ENCODE measurements at regions not wholly inside any gene's neighbourhood (a gene's known extent, or its start where the extent isn't known, plus 50 kb on each side); places are given as distances from the start of the nearest gene placed in this dataset.

DNA sequence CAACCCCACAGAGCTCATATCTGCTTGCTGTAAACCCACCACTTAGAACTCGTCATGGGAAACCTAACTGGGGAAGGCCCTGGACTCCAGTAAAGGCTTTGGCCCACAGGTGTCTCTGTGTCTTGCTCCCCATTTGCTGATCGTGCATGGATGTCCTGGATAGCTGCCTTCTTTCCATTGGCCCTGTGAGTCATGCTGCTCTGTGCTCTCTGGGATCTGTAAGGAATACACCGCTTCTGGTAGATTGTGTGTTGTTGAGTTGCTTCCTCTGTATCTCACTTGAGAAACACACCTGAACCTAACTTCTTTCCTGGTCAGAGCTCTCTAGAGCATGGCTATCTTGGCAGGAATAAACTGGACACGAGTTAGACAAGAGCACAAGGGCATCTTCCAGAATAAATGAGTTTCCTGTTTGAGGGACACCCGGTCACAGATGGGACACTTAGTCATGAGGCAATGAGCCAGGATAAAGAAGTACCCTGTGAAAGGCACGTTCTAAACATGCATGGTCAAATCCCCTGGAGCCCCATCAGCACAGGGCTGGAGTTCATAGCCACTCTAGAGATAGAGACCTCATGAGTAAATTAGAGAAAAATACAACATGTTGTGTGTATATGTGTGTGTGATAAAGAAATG is 99.6 kb upstream of the TMEM170B start:
- TF ChIP-seq, protein P1, sequence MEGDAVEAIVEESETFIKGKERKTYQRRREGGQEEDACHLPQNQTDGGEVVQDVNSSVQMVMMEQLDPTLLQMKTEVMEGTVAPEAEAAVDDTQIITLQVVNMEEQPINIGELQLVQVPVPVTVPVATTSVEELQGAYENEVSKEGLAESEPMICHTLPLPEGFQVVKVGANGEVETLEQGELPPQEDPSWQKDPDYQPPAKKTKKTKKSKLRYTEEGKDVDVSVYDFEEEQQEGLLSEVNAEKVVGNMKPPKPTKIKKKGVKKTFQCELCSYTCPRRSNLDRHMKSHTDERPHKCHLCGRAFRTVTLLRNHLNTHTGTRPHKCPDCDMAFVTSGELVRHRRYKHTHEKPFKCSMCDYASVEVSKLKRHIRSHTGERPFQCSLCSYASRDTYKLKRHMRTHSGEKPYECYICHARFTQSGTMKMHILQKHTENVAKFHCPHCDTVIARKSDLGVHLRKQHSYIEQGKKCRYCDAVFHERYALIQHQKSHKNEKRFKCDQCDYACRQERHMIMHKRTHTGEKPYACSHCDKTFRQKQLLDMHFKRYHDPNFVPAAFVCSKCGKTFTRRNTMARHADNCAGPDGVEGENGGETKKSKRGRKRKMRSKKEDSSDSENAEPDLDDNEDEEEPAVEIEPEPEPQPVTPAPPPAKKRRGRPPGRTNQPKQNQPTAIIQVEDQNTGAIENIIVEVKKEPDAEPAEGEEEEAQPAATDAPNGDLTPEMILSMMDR (IDR thresholded peaks at IDR 0.05; ENCODE audit: control extremely low read depth, extremely low read depth, low read depth, missing control alignments): no peak
- DNase-seq (ENCODE audit: extremely low spot score): no peak
- ChIA-PET CTCF (interaction anchor here (1.0 to 2.7 kb wide), 4 partner anchors 9 to 37 kb away, joined by 4 to 6 read pairs (median 5); no protein-coding TSS in a partner anchor), POLR2A (no interaction called here)

DNA sequence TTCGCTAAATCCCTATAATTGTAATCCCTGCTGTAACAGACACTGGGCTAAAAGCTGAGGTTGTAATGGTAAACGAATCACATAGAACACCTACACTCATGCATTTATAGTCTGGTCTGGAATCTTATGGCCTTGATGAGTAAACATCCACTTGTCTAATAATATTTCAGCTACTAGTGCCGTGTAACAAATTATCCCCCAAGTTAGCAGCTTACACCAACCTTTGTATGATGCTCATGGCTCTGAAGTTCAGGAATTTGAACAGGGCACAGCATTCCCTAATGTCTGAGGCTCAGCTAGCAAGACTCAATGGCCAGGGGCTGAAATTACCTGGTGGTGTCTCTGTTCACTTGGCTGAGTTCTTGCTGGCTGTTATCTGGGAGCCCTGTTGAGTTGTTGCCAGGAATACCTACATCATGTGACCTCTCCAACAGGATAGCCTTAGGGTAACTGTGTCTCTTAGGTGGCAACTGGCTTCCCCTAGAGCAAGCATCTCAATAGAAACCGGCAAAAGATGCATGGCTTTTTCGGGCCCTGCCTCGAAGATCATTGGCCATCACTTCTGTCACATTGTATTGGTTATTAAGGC is 100.9 kb upstream of the TMEM170B start:
- ChIA-PET POLR2A (no interaction called here), CTCF (interaction anchor here (1.1 to 1.5 kb wide), 5 partner anchors 9 to 59 kb away, joined by 3 to 4 read pairs (median 3); no protein-coding TSS in a partner anchor)
- no peak for DNase-seq (ENCODE audit: extremely low spot score)
- TF ChIP-seq, protein P1 (IDR thresholded peaks at IDR 0.05; ENCODE audit: control extremely low read depth, extremely low read depth, low read depth, missing control alignments): no peak

DNA sequence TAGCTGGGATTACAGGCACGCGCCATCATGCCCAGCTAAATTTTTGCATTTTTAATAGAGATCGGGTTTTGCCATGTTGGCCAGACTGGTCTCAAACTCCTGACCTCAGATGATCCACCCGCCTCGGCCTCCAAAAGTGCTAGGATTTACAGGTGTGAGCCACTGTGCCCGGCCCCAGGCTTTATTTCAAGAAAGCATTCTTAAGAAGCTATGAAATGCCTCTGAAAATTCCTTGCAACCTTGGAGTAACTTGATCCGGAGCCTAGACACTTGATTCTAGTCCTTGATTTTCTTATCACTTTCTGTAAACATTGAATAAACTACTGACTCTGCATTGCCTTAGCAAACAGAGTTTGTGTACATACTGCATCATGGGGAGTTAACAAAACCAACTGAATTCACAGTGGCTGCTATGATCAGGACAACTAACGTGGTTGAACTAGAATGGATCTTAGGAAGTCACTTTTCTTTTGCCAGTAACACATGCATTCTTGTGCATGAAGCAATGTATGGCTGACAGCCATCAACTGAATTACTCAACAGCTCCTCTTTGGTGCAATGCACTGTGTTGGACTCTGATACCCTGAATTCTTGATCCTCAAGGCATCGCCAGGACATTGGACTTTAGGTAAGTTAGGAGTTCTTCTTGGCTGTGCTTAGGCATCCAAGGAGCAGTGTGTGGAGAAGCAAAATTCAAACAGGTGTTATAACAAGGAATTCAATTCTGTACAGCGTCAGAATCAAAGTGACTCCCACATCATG is 102.8 kb upstream of the TMEM170B start:
- no peak for DNase-seq (ENCODE audit: extremely low spot score)
- CTCF ChIA-PET: interaction anchor here (0.7 to 2.0 kb wide), 3 partner anchors 10 to 65 kb away, joined by 3 to 4 read pairs (median 3); no protein-coding TSS in a partner anchor

DNA sequence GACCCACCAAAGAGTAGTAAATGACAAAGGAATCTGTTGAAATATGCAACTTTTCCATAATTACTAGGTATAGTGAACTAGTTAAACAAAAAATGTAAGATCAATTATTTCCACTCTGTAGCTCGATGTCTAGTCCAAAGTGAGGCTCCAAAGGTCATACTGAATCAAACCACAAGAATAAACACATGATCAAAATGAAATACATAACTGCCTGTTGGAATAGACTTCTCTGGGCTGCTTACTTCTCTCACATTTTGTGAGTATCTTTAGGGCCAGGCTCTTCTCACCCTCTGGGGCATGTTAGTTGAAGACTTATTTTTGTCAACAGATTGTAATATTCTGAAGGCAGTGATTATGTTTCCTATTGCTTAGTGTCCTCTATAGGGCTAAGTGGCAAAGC is 103.7 kb upstream of the TMEM170B start:
- ChIA-PET POLR2A (no interaction called here), CTCF (interaction anchor here (0.7 to 2.0 kb wide), 4 partner anchors 20 to 64 kb away, joined by 3 to 4 read pairs (median 3); no protein-coding TSS in a partner anchor)
- DNase-seq (ENCODE audit: extremely low spot score): no peak
- TF ChIP-seq, protein P1 (IDR thresholded peaks at IDR 0.05; ENCODE audit: control extremely low read depth, extremely low read depth, low read depth, missing control alignments): no peak

More for the DNA sequence above, 102.8 kb upstream of the TMEM170B start:
- TF ChIP-seq, protein P1 (IDR thresholded peaks at IDR 0.05; ENCODE audit: control extremely low read depth, extremely low read depth, low read depth, missing control alignments): no peak
- POLR2A ChIA-PET: no interaction called here

DNA sequence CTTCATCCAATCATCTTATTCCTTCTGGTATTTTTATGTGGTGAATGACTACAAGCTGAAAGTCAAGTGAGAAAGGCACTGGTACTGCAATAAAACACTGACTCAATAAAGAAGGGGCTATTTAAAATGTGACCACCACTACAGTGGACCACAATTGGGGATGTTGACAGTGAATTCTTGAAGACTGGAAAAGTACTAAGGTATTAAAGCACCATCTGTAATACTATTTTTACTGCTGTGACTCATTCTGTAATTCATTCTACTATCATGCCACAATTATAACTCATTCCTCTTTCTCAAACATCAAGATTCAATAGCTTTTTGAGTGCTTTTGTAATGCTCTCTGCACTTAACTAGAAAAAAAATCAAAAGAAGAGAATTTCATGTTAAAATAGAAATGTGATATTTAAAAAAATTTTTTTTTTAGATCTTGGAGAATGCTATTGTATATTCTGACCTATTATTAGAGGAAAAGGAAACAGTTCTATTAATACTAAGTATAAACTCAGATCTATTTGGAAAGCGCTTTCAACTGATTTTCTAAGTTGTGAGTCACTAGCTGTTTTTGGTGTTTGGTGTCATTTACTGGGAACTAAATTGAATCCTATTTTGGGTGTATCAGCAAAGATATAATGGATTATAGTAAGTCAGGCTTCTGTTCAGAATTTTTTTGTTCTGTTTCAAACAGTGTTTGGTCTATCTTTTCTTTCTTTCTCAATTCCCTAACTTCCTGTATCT is 104.7 kb upstream of the TMEM170B start:
- POLR2A ChIA-PET: no interaction called here
- CTCF ChIA-PET: interaction anchor here (1.0 to 2.0 kb wide), 4 partner anchors 13 to 63 kb away, joined by 3 to 4 read pairs (median 3); no protein-coding TSS in a partner anchor
- TF ChIP-seq, protein P1 (IDR thresholded peaks at IDR 0.05; ENCODE audit: control extremely low read depth, extremely low read depth, low read depth, missing control alignments): no peak
- no peak for DNase-seq (ENCODE audit: extremely low spot score)

DNA sequence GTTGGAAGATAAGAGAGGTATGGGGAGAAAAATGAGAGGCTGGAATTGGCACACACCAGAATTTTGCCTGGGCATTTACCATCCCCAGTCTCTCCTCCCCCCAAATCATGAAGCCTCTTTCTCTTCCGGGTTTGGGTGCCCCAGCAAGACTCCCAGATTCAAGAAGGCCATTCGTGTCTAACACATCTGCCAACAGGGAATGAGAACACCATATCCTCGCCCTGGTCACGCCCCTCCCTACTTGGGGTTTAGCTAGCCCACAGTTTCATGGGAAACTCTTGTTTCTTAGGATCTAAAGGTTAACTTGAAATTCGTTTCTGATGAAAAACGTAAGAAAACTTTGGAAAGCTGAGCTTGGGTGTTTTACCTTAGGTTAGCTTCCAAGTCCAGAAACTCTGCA is 105.5 kb upstream of the TMEM170B start:
- TF ChIP-seq, protein P1 (IDR thresholded peaks at IDR 0.05; ENCODE audit: control extremely low read depth, extremely low read depth, low read depth, missing control alignments): no peak
- CTCF ChIA-PET: interaction anchor here (1.0 to 1.9 kb wide), 3 partner anchors 12 to 18 kb away, joined by 3 to 4 read pairs (median 4); no protein-coding TSS in a partner anchor
- POLR2A ChIA-PET: interaction anchor here (0.6 kb wide), 1 partner anchor 33 kb away, joined by 9 read pairs; no protein-coding TSS in a partner anchor
- no peak for DNase-seq (ENCODE audit: extremely low spot score)

Measured in GM10248 (cell line).